ENCODE measurements at regions not wholly inside any gene's neighbourhood (a gene's known extent, or its start where the extent isn't known, plus 50 kb on each side); places are given as distances from the start of the nearest gene placed in this dataset.

- Histone ChIP-seq H3K4me2 (replicated peaks; ENCODE audit: low read depth, low read length, poor library complexity, severe bottlenecking) (no peak overlapping the region), H3K9me3 (ENCODE audit: control extremely low read depth in 1 of 3, control insufficient read depth in 2 of 3, insufficient read depth in 1 of 3, low read length in 2 of 3) (no peaks in the 10 kb centered on the region), H3K36me3 (replicated peaks in 1 of 2; ENCODE audit: control extremely low read depth in 1 of 2, control insufficient read depth in 1 of 2, extremely low read depth in 1 of 2, insufficient read depth in 2 of 2, low read length in 1 of 2) (no peaks in the 10 kb centered on the region), H3K4me3 (ENCODE audit: control extremely low read depth in 1 of 5, extremely low read depth in 1 of 5, insufficient read depth in 1 of 5, low read depth in 2 of 5, low read length in 4 of 5) (no peak overlapping the region), H3K4me1 (ENCODE audit: control insufficient read depth in 2 of 2, insufficient read depth in 2 of 2, low read length in 2 of 2) (no peaks in the 10 kb centered on the region), H3K79me2 (ENCODE audit: control insufficient read depth, insufficient read depth, low read length) (no peaks in the 10 kb centered on the region), H3K27ac (ENCODE audit: low read length in 2 of 2) (no peak overlapping the region), H3K9ac (ENCODE audit: low read length) (no peak overlapping the region), H4K20me1 (ENCODE audit: control insufficient read depth, insufficient read depth, low read length, poor library complexity, severe bottlenecking) (no peaks in the 10 kb centered on the region), H3K27me3 (replicated peaks in 1 of 4; ENCODE audit: control extremely low read depth in 1 of 4, control insufficient read depth in 3 of 4, insufficient read depth in 4 of 4, low read length in 3 of 4) (no peaks in the 10 kb centered on the region), H2AFZ (ENCODE audit: insufficient read depth, low read depth, low read length, poor library complexity, severe bottlenecking) (no peak overlapping the region)
- TF ChIP-seq EZH2 (IDR thresholded peaks at IDR 0.05; ENCODE audit: borderline replicate concordance, insufficient read depth, low read depth, low read length, poor library complexity, severe bottlenecking), result no peak
- TF ChIP-seq CTCF (IDR thresholded peaks at IDR 0.05), result no peak
- DNase-seq (no peak), ATAC-seq (ENCODE audit: low read depth) (no peak)
- no peak overlapping the region for H3K27ac Mint-ChIP-seq
- H3K4me3 Mint-ChIP-seq, result no peak overlapping the region
- CTCF ChIA-PET, result no interaction called here
- intact Hi-C loops (cut with micrococcal nuclease), result no loop called here
- H3K9me3 Mint-ChIP-seq (ENCODE audit: insufficient read depth), result no peaks in the 10 kb centered on the region
- H3K4me1 Mint-ChIP-seq, result no peaks in the 10 kb centered on the region
- 89% methylated on average over 1 of the region's 2 CpGs for WGBS (ENCODE audit: insufficient coverage)
- no peaks in the 10 kb centered on the region for H3K27me3 Mint-ChIP-seq
- POLR2A ChIA-PET, result no interaction called here
Measured at GRCh38 chr5:93296338-93296737, 284.7 kb downstream of the NR2F1-AS1 start.

GRCh38 chr5:93294996-93295395 lies 286.0 kb downstream of the NR2F1-AS1 start:
- ChIA-PET POLR2A (no interaction called here), CTCF (no interaction called here)
- H3K36me3 ChIP-seq (replicated peaks in 1 of 2; ENCODE audit: control extremely low read depth in 1 of 2, control insufficient read depth in 1 of 2, extremely low read depth in 1 of 2, insufficient read depth in 2 of 2, low read length in 1 of 2), result no peaks in the 10 kb centered on the region
- no peaks in the 10 kb centered on the region for H3K4me1 Mint-ChIP-seq
- H3K9ac ChIP-seq (ENCODE audit: low read length), result no peak overlapping the region
- no peak for DNase-seq
- H3K9me3 ChIP-seq (ENCODE audit: control extremely low read depth in 1 of 3, control insufficient read depth in 2 of 3, insufficient read depth in 1 of 3, low read length in 2 of 3), result no peaks in the 10 kb centered on the region
- no peaks in the 10 kb centered on the region for H3K4me1 ChIP-seq (ENCODE audit: control insufficient read depth in 2 of 2, insufficient read depth in 2 of 2, low read length in 2 of 2)
- intact Hi-C loops (cut with micrococcal nuclease), result no loop called here
- H3K9me3 Mint-ChIP-seq (ENCODE audit: insufficient read depth), result no peaks in the 10 kb centered on the region
- H3K4me2 ChIP-seq (replicated peaks; ENCODE audit: low read depth, low read length, poor library complexity, severe bottlenecking), result no peak overlapping the region
- no peak overlapping the region for H2AFZ ChIP-seq (ENCODE audit: insufficient read depth, low read depth, low read length, poor library complexity, severe bottlenecking)
- H3K79me2 ChIP-seq (ENCODE audit: control insufficient read depth, insufficient read depth, low read length), result no peaks in the 10 kb centered on the region
- no peak overlapping the region for H3K4me3 ChIP-seq (ENCODE audit: control extremely low read depth in 1 of 5, extremely low read depth in 1 of 5, insufficient read depth in 1 of 5, low read depth in 2 of 5, low read length in 4 of 5)
- H3K27ac Mint-ChIP-seq, result no peak overlapping the region
- no peak overlapping the region for H3K27ac ChIP-seq (ENCODE audit: low read length in 2 of 2)
- no peaks in the 10 kb centered on the region for H3K27me3 Mint-ChIP-seq
- TF ChIP-seq CTCF (IDR thresholded peaks at IDR 0.05), result no peak
- no peaks in the 10 kb centered on the region for H4K20me1 ChIP-seq (ENCODE audit: control insufficient read depth, insufficient read depth, low read length, poor library complexity, severe bottlenecking)
- H3K27me3 ChIP-seq (replicated peaks in 1 of 4; ENCODE audit: control extremely low read depth in 1 of 4, control insufficient read depth in 3 of 4, insufficient read depth in 4 of 4, low read length in 3 of 4), result no peaks in the 10 kb centered on the region
- H3K4me3 Mint-ChIP-seq, result no peak overlapping the region
- no CpG with 5 or more reads among the region's 1 CpG for WGBS (ENCODE audit: insufficient coverage)
- ATAC-seq (ENCODE audit: low read depth), result no peak

Data from B cell (primary cell).